ENCODE measurements at regions not wholly inside any gene's neighbourhood (a gene's known extent, or its start where the extent isn't known, plus 50 kb on each side); places are given as distances from the start of the nearest gene placed in this dataset.

DNA sequence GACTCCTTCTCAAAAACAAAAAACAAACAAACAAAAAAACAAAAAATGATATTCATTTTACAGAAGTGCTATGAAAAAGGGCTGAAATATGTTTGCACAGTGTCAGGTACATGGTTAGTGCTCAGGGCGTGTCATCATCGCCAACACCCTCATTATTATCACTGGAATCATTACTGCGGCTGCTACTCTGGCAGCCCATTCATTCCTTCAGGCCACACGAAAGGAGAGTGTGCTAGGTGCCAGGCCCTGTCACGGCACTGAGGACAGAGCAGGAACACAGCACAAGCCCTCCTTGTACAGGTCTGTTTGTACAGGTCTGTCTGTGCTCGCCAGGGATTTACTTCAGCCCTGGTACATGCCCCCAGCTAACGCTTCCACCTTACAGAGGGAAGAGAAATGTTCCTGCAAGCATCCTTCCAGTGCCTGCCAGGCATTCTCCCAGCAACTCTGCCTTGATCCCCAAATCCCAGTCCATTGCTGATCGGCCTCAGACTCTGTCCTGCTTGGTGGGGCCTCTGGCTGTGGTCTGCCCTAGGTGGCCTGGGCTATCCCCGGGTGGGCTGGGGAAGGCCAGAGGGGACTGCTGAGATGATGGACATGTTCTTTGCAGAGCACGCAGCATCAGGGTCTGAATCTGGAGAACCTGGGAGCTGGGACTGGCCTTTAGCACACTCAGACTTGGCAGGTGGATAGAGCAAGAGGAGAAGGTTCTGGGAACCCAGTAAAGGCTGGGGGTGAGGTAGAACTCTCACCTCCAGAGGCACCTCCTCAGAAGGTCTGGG is 210.7 kb downstream of the URI1 start:
- no peak for TF ChIP-seq CTCF (IDR thresholded peaks at IDR 0.05; ENCODE audit: low read depth, low read length)
- no peak for TF ChIP-seq EZH2phosphoT487 (IDR thresholded peaks at IDR 0.05; ENCODE audit: low read depth)

All from OCI-LY3 (cell line).